GM10248 (cell line): ENCODE measurements at regions not wholly inside any gene's neighbourhood (a gene's known extent, or its start where the extent isn't known, plus 50 kb on each side); places are given as distances from the start of the nearest gene placed in this dataset.

Experiments
- CTCF ChIA-PET: fragments of 300-600 bp; sonication (Branson Sonifier 250); formaldehyde crosslinking; extraction: SDS; loops from one replicate; lab custom pipeline; 2021; ENCODE audit warnings: antibody characterized with exemption; lab: Yijun Ruan, JAX
- POLR2A ChIA-PET: fragments of 350-650 bp; sonication (Branson Sonifier 250); formaldehyde crosslinking; extraction: SDS; loops from one replicate; lab custom pipeline; 2020; ENCODE audit warnings: antibody characterized with exemption; lab: Yijun Ruan, JAX
- DNase-seq: peaks from one replicate; pipeline ENCODE4 v3.0.0; 2012; ENCODE audit errors: extremely low spot score
- TF ChIP-seq, protein P1 (sequence below): IDR thresholded peaks from 2 replicates; pipeline ENCODE4 v1.5.1; 2012; ENCODE audit warnings: mild to moderate bottlenecking, low read depth; ENCODE audit errors: extremely low read depth, missing control alignments, control extremely low read depth

DNA sequence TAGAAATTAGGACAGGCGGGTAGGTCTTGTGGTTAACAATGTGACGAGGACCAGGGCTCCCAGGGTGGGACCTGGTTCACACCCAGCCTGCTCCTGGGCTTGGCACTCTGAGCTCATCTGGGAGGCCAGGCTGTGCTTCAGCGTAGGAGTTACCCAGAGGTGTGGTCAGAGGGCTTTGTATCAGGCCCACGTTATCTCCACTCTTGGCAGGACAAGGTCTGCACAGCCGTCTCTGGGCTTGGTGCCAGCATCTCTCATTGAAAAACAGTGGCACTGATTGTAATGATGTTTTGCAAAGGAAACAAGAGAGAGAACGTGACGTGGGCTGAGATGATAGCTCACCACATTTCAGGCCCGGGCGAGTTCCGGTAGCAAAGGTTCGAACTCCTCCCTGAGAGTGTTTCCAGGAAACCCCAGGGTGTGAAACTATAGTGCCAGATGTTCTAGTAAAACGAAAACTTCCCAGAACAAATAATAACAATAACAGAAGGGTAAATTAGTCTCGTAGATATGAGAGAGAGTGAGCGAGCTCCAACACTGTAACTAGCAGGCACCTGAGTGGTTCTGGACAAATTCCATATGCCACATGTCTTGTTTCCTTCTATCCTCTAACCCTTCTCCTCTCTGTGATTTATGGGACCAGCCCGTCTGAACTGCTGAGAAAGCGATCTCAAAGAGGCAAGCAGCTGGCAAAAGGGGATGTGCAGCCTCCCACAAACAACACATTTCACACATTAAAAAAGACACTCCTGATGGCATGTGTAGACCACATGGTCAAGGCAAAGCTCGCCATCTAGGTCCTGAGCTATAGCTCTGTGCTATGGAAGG, 227.3 kb downstream of the KTN1 start:
- TF ChIP-seq, protein P1, sequence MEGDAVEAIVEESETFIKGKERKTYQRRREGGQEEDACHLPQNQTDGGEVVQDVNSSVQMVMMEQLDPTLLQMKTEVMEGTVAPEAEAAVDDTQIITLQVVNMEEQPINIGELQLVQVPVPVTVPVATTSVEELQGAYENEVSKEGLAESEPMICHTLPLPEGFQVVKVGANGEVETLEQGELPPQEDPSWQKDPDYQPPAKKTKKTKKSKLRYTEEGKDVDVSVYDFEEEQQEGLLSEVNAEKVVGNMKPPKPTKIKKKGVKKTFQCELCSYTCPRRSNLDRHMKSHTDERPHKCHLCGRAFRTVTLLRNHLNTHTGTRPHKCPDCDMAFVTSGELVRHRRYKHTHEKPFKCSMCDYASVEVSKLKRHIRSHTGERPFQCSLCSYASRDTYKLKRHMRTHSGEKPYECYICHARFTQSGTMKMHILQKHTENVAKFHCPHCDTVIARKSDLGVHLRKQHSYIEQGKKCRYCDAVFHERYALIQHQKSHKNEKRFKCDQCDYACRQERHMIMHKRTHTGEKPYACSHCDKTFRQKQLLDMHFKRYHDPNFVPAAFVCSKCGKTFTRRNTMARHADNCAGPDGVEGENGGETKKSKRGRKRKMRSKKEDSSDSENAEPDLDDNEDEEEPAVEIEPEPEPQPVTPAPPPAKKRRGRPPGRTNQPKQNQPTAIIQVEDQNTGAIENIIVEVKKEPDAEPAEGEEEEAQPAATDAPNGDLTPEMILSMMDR, result no peak
- DNase-seq, result no peak
- CTCF ChIA-PET, result interaction anchor here (1.4 kb wide), 1 partner anchor 76 kb away, joined by 3 read pairs; no protein-coding TSS in a partner anchor
- POLR2A ChIA-PET, result no interaction called here

DNA sequence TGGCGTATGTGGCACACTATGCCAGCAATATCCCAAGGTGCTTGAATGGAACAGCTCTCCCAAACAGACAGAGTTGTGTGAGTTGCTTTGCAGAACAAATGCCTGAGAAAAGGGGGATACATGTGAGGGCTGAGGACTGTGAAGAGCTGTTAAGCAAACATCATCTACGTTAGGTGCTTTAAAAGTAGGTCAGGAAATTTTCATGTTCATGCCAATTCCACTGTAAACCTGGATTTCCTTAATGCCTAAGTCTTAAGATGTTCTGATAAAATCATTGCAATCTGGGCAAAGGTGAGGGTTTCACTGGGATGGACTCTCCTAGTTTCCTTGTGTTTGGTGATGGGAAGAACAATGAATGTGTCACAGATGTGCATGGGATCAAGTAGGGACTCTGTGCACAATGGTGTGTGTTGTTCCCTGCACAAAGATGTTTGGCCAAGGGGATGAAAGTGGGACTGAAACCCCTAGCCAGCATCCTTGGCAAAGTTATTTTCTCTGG, 227.9 kb downstream of the KTN1 start:
- ChIA-PET CTCF (interaction anchor here (1.4 kb wide), 1 partner anchor 77 kb away, joined by 3 read pairs; no protein-coding TSS in a partner anchor), POLR2A (no interaction called here)
- DNase-seq, result no peak
- TF ChIP-seq, protein P1, result no peak

DNA sequence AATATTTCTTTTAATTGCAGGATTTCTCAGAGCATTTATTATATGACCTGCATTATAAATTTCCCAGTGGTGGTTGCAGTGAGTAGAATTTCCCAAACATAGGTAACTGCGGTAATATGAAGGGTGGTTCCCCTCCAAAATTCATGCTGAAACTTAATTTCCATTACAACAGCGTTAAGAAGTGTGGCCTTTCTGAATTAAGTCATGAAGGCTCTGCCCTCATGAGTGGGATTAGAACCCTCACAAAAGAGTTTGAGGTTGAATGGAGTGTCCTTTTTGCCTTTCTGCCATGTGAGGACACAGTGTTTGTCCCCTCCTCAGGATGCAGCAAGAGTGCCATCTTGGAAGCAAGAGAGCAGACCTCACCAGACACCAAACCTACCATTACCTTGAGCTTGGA, 233.6 kb downstream of the KTN1 start:
- ChIA-PET POLR2A (no interaction called here), CTCF (no interaction called here)
- DNase-seq, result no peak
- TF ChIP-seq, protein P1, result no peak

DNA sequence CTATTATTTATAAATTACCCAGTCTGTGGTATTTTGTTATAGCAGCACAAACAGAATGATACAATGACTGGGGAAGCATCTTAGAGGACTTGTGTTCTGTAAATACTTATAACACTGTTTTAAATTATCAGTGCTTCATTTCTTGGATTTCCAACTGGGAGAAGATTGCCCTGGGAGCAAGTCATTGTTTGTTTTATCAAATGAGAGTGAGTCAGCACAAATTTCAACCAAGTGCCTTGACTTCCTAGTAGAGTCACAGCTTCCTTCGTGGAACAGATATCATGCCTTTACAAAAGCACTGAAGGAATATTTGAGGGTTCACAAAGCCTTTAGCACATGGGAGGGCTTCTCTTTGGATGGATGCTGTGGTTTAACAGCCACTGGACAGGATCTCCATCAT, 234.1 kb downstream of the KTN1 start:
- no peak for DNase-seq
- TF ChIP-seq, protein P1, result no peak
- ChIA-PET POLR2A (no interaction called here), CTCF (no interaction called here)

DNA sequence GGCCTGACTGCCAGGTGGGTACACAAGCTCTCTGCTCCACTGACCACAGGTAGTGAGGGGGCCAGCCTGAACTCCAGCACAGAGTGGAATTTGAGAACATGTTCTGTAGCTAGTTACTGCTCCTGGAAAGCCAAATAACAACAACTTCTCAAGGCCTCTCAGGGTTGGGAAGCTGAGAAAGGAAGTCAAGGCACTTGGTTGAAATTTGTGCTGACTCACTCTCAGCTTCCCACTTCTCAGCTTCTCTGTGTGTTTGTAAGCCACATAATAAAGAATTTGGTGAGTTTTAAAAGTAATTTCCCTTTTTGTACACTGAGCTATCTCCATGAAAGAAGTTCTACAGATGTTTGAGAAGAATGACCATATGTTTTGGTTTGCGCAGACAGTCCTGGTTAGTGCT, 234.9 kb downstream of the KTN1 start:
- CTCF ChIA-PET, result interaction anchor here (1.1 to 1.7 kb wide), 2 partner anchors 30 to 40 kb away, joined by 3 to 4 read pairs; no protein-coding TSS in a partner anchor
- POLR2A ChIA-PET, result no interaction called here
- TF ChIP-seq, protein P1, result no peak

DNA sequence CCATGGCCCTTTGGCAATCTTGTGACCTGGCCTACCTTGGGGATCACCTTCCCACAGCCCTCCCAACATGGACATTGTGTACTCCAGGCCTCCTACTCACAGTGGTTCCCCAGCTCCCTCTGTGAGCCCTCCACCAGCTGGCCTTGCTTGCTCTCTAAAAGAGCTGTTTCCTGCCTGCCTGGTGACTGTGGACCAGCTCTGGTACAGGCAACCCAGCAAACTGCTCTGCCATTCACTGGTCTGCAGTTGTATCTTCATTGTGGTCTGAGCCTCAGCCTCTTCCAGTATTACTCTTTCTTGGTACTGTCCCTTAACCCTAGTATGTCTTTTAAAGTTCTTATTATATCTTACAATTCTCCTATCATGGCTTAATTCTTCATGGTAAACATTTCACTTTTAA, 236.2 kb downstream of the KTN1 start:
- CTCF ChIA-PET, result no interaction called here
- no peak for DNase-seq
- TF ChIP-seq, protein P1, result no peak
- POLR2A ChIA-PET, result no interaction called here

More for the DNA sequence above, 234.9 kb downstream of the KTN1 start:
- DNase-seq, result no peak
